ENCODE measurements at regions not wholly inside any gene's neighbourhood (a gene's known extent, or its start where the extent isn't known, plus 50 kb on each side); places are given as distances from the start of the nearest gene placed in this dataset.

DNA sequence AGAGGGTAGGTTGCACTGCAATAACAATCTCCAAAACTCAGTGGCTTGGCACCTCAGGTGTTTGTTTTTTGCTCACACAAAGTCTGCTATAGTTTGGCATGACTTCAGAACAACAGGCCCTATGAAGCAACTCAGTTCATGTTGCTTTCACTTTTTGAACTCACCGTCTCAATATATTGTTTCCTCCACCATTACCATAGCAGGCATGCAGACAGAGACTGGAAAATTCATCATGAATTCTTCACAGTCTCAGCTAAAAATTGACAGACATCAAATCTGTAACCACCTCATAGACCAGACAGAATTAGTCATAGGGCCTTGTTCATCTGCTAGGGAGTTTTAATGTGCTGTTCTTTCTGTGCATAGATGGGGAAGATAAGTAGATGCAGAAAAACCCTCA, 161.4 kb upstream of the POU1F1 start:
- TF ChIP-seq CTCF (IDR thresholded peaks at IDR 0.05; ENCODE audit: extremely low read depth in 1 of 2, insufficient read depth in 1 of 2, low read depth in 1 of 2, low read length in 2 of 2) (no peak), POLR2A (IDR thresholded peaks at IDR 0.05; ENCODE audit: low read depth, low read length) (no peak)
- TF ChIP-seq, protein P1, sequence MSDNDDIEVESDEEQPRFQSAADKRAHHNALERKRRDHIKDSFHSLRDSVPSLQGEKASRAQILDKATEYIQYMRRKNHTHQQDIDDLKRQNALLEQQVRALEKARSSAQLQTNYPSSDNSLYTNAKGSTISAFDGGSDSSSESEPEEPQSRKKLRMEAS (IDR thresholded peaks at IDR 0.05; ENCODE audit: insufficient read depth, insufficient read length) = no peak
